ENCODE measurements at regions not wholly inside any gene's neighbourhood (a gene's known extent, or its start where the extent isn't known, plus 50 kb on each side); places are given as distances from the start of the nearest gene placed in this dataset.

- TF ChIP-seq, protein P1, sequence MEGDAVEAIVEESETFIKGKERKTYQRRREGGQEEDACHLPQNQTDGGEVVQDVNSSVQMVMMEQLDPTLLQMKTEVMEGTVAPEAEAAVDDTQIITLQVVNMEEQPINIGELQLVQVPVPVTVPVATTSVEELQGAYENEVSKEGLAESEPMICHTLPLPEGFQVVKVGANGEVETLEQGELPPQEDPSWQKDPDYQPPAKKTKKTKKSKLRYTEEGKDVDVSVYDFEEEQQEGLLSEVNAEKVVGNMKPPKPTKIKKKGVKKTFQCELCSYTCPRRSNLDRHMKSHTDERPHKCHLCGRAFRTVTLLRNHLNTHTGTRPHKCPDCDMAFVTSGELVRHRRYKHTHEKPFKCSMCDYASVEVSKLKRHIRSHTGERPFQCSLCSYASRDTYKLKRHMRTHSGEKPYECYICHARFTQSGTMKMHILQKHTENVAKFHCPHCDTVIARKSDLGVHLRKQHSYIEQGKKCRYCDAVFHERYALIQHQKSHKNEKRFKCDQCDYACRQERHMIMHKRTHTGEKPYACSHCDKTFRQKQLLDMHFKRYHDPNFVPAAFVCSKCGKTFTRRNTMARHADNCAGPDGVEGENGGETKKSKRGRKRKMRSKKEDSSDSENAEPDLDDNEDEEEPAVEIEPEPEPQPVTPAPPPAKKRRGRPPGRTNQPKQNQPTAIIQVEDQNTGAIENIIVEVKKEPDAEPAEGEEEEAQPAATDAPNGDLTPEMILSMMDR (conservative IDR thresholded peaks at IDR 0.05; ENCODE audit: low read depth, low read length), result no peak
- TF ChIP-seq EZH2 (IDR thresholded peaks at IDR 0.05; ENCODE audit: low read length, unreplicated experiment) (no peak), EZH2phosphoT487 (IDR thresholded peaks at IDR 0.05; ENCODE audit: borderline replicate concordance, low read length) (no peak)
Measured at GRCh38 chr9:91114450-91114849, 247.3 kb downstream of the AUH start.

Measured in PC-3 (cell line).